Testis (tissue), 2 donors: ENCODE measurements at regions not wholly inside any gene's neighbourhood (a gene's known extent, or its start where the extent isn't known, plus 50 kb on each side); places are given as distances from the start of the nearest gene placed in this dataset.

Experiments
- CTCF ChIP-seq, 3 experiments: fragments of 450-650 bp in 2 of 3; fragments of 200-600 bp in 1 of 3; sonication (generic) in 1 of 3; IDR thresholded peaks; one replicate each; pipeline ENCODE4 v1.5.1; 2016 to 2019; ENCODE audit warnings: antibody characterized with exemption in 3 of 3, mild to moderate bottlenecking in 2 of 3, moderate library complexity in 1 of 3
- POLR2A ChIP-seq: fragments of 450-650 bp; IDR thresholded peaks from one replicate; pipeline ENCODE4 v1.6.1; 2017; ENCODE audit warnings: antibody characterized with exemption, mild to moderate bottlenecking, moderate library complexity

- TF ChIP-seq CTCF (IDR thresholded peaks at IDR 0.05): no peak
- no peak for TF ChIP-seq POLR2A
Measured at GRCh38 chr13:38636761-38637160, 50.1 kb upstream of the FREM2 start.
